SK-N-SH (cell line): ENCODE measurements at regions not wholly inside any gene's neighbourhood (a gene's known extent, or its start where the extent isn't known, plus 50 kb on each side); places are given as distances from the start of the nearest gene placed in this dataset.

Experiments
- CTCF ChIP-seq: fragments of 200-600 bp; sonication (generic); IDR thresholded peaks from 2 replicates; pipeline ENCODE4 v1.6.1; 2017; ENCODE audit warnings: antibody characterized with exemption, mild to moderate bottlenecking, moderate library complexity
- RAD21 ChIP-seq: IDR thresholded peaks from 2 replicates; pipeline ENCODE4 v1.6.1; 2012; ENCODE audit warnings: mild to moderate bottlenecking, low read length
- RXRA ChIP-seq: IDR thresholded peaks from 2 replicates; pipeline ENCODE4 v1.4.0; 2012; ENCODE audit warnings: low read depth, mild to moderate bottlenecking, borderline replicate concordance

GRCh38 chr3:152713989-152714388, 120.9 kb upstream of the P2RY1 start:
- TF ChIP-seq CTCF: no peak
- TF ChIP-seq RAD21: no peak
- no peak for TF ChIP-seq RXRA
